GM12878 (cell line): ENCODE measurements at regions not wholly inside any gene's neighbourhood (a gene's known extent, or its start where the extent isn't known, plus 50 kb on each side); places are given as distances from the start of the nearest gene placed in this dataset.

Experiments used
- ATAC-seq: fragments of 200-7000 bp; cut with Tn5 transposase; 3 replicates; pipeline ENCODE4 v1.9.1; 2020; ENCODE audit warnings: mild to moderate bottlenecking, moderate library complexity
- BruUV-seq: library from RNA; stranded (reverse); fragments of 400-500 nt; replicated peaks from 2 replicates; lab custom pipeline; 2021; lab: Mats Ljungman, UMichigan
- CTCF ChIA-PET: fragments of 300-600 bp; sonication (Branson Sonifier 250); formaldehyde crosslinking; extraction: SDS; loops from one replicate; lab custom pipeline; 2021; ENCODE audit warnings: inconsistent platforms; lab: Yijun Ruan, JAX
- POLR2A ChIA-PET: fragments of 350-600 bp; formaldehyde crosslinking; extraction: SDS; loops from one replicate; lab custom pipeline; 2021; ENCODE audit warnings: inconsistent platforms; lab: Charles Lee
- RAD21 ChIA-PET: fragments of 300-600 bp; sonication (Branson Sonifier 250); formaldehyde crosslinking; loops from one replicate; lab custom pipeline; 2023; ENCODE audit warnings: antibody characterized with exemption; ENCODE audit not compliant: unreplicated experiment; lab: Charles Lee
- SMC1A ChIA-PET: fragments of 300-600 bp; sonication (Branson Sonifier 250); formaldehyde crosslinking; loops from one replicate; lab custom pipeline; 2023; ENCODE audit not compliant: unreplicated experiment, uncharacterized antibody; lab: Charles Lee
- DNase-seq: peaks from one replicate; pipeline ENCODE4 v3.0.0-alpha.2; 2011; ENCODE audit warnings: low read depth, low spot score
- FAIRE-seq: peaks from 3 replicates; lab custom pipeline; 2011; peaks lifted over from hg19 to GRCh38; lab: Jason Lieb, UNC
- H2AFZ ChIP-seq: 2 replicates; pipeline ENCODE4 v1.6.0; 2011; ENCODE audit warnings: low read depth, low read length, control low read depth; ENCODE audit not compliant: control insufficient read depth
- H3K27ac ChIP-seq: 2 replicates; pipeline ENCODE4 v1.5.1; 2011; ENCODE audit warnings: control low read depth; ENCODE audit not compliant: control insufficient read depth, insufficient read depth
- H3K27me3 ChIP-seq, 2 experiments: replicated peaks in 1 of 2; 2 replicates each; pipeline versions ENCODE4 v1.6.0 to v1.6.1; 2011; ENCODE audit warnings: low read length in 1 of 2; ENCODE audit not compliant: control insufficient read depth in 2 of 2, insufficient read depth in 2 of 2
- H3K36me3 ChIP-seq, 2 experiments: 2 replicates each; pipeline ENCODE4 v1.5.1; 2011; ENCODE audit warnings: low read length in 1 of 2; ENCODE audit not compliant: control insufficient read depth in 2 of 2, insufficient read depth in 2 of 2
- H3K4me1 ChIP-seq: 2 replicates; pipeline ENCODE4 v1.6.1; 2011; ENCODE audit warnings: mild to moderate bottlenecking, low read length, moderate library complexity, mixed read lengths; ENCODE audit not compliant: control insufficient read depth, insufficient read depth
- H3K4me2 ChIP-seq: 2 replicates; pipeline ENCODE4 v1.6.0; 2011; ENCODE audit warnings: control low read depth; ENCODE audit not compliant: control insufficient read depth, insufficient read depth
- H3K4me3 ChIP-seq: fragments of 200-600 bp; sonication (generic); 2 replicates; pipeline ENCODE4 v1.5.1; 2016
- H3K79me2 ChIP-seq: 2 replicates; pipeline ENCODE4 v1.6.0; 2011; ENCODE audit warnings: low read length; ENCODE audit not compliant: control insufficient read depth, insufficient read depth
- H3K9ac ChIP-seq: 2 replicates; pipeline ENCODE4 v1.8.0; 2011; ENCODE audit warnings: low read length, control low read depth, mixed read lengths; ENCODE audit not compliant: control insufficient read depth, insufficient read depth
- H3K9me3 ChIP-seq: replicated peaks from 3 replicates; pipeline ENCODE4 v1.5.1; 2011; ENCODE audit warnings: mild to moderate bottlenecking, low read length; ENCODE audit not compliant: control insufficient read depth, insufficient read depth
- H4K20me1 ChIP-seq: 2 replicates; pipeline ENCODE4 v1.6.0; 2011; ENCODE audit not compliant: control insufficient read depth, insufficient read depth
- CHD2 ChIP-seq: IDR thresholded peaks from 2 replicates; pipeline ENCODE4 v1.6.1; 2011; ENCODE audit warnings: low read depth, low read length, improper control_type of control experiment, borderline replicate concordance
- EGR1 ChIP-seq, 2 experiments: IDR thresholded peaks; 1 replicate in 1 of 2; 2 replicates in 1 of 2; pipeline ENCODE4 v1.6.1; 2011 to 2012; ENCODE audit warnings: low read depth in 2 of 2, low read length in 2 of 2, borderline replicate concordance in 1 of 2, mild to moderate bottlenecking in 1 of 2, moderate library complexity in 1 of 2
- HDAC2 ChIP-seq: fragments of 200-600 bp; sonication (generic); IDR thresholded peaks from 2 replicates; pipeline ENCODE4 v1.6.1; 2017
- HDGF ChIP-seq: fragments of 450-650 bp; IDR thresholded peaks from 2 replicates; pipeline ENCODE4 v1.6.1; 2016; ENCODE audit warnings: antibody characterized with exemption
- HSF1 ChIP-seq: fragments of 150-350 bp; IDR thresholded peaks from 2 replicates; pipeline ENCODE4 v1.6.1; 2014; ENCODE audit warnings: mild to moderate bottlenecking, low read depth, low read length
- IKZF1 ChIP-seq: fragments of 450-650 bp; conservative IDR thresholded peaks from 2 replicates; pipeline ENCODE4 v1.6.1; 2017; ENCODE audit warnings: antibody characterized with exemption, mild to moderate bottlenecking
- MTA3 ChIP-seq: IDR thresholded peaks from 2 replicates; pipeline ENCODE4 v1.6.1; 2012; ENCODE audit warnings: low read length, inconsistent platforms, borderline replicate concordance
- PML ChIP-seq: IDR thresholded peaks from 2 replicates; pipeline ENCODE4 v1.6.1; 2012; ENCODE audit warnings: low read length, inconsistent platforms
- SP1 ChIP-seq: IDR thresholded peaks from one replicate; pipeline ENCODE4 v1.6.1; 2011; ENCODE audit warnings: low read depth, low read length
- WGBS: methylation state at CpG from one replicate; pipeline ENCODE4 v1.1.6; 2016; ENCODE audit warnings: low lambda C conversion rate; ENCODE audit not compliant: insufficient replicate concordance, insufficient coverage; ENCODE audit errors: missing lambda C conversion rate; 5-methylcytosine and 5-hydroxymethylcytosine counted together
- in situ Hi-C: fragments of 300-500 bp; cut with MboI; formaldehyde crosslinking; loops from 9 replicates; pipeline ENCODE4 v1.14.3; 2018; ENCODE audit warnings: mixed read lengths
- intact Hi-C: fragments of 100-400 bp; cut with micrococcal nuclease; formaldehyde crosslinking; loops from one replicate; pipeline ENCODE4 v1.14.2; 2022; ENCODE audit not compliant: unreplicated experiment
- TF ChIP-seq, protein P1 (sequence below): fragments of 450-650 bp; IDR thresholded peaks from 2 replicates; pipeline ENCODE4 v1.6.1; 2017; ENCODE audit warnings: mild to moderate bottlenecking, moderate library complexity

DNA sequence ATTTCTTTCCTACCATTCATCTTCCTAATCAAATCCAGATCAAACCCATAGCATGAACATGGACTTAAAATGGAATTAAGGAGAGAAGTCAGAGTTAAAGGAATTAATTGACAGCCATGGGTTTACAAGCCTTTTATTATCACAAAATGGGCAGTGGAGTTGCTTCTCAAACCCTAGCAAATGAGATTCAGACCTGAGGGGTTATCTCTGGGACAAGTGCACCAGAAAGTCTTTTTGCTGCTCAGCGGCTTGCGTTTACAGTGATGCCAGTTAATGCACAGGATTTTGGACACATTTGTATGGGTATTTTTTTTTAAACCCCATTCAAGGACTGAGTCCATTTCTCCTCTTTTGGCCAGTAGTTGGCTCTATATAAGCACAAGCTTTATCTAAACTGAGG lies 503.0 kb downstream of the EFNB2 start:
- no peaks in the 10 kb centered on the region for H3K9me3 ChIP-seq
- RAD21 ChIA-PET, result no interaction called here
- CTCF ChIA-PET, result no interaction called here
- no peaks in the 10 kb centered on the region for H3K36me3 ChIP-seq
- DNase-seq (no peak), FAIRE-seq (no peak), ATAC-seq (no peak)
- no peak overlapping the region for H2AFZ ChIP-seq
- BruUV-seq, result no TSS peak
- intact Hi-C loops, result no loop called here
- H3K4me1 ChIP-seq, result no peaks in the 10 kb centered on the region
- TF ChIP-seq CHD2 (no peak), HDAC2 (no peak), IKZF1 (no peak), HDGF (no peak), MTA3 (no peak), HSF1 (no peak), SP1 (no peak), PML (no peak), EGR1 (IDR thresholded peaks at IDR 0.05; ENCODE audit: borderline replicate concordance in 1 of 2, low read depth in 2 of 2, low read length in 2 of 2) (no peak)
- TF ChIP-seq, protein P1, sequence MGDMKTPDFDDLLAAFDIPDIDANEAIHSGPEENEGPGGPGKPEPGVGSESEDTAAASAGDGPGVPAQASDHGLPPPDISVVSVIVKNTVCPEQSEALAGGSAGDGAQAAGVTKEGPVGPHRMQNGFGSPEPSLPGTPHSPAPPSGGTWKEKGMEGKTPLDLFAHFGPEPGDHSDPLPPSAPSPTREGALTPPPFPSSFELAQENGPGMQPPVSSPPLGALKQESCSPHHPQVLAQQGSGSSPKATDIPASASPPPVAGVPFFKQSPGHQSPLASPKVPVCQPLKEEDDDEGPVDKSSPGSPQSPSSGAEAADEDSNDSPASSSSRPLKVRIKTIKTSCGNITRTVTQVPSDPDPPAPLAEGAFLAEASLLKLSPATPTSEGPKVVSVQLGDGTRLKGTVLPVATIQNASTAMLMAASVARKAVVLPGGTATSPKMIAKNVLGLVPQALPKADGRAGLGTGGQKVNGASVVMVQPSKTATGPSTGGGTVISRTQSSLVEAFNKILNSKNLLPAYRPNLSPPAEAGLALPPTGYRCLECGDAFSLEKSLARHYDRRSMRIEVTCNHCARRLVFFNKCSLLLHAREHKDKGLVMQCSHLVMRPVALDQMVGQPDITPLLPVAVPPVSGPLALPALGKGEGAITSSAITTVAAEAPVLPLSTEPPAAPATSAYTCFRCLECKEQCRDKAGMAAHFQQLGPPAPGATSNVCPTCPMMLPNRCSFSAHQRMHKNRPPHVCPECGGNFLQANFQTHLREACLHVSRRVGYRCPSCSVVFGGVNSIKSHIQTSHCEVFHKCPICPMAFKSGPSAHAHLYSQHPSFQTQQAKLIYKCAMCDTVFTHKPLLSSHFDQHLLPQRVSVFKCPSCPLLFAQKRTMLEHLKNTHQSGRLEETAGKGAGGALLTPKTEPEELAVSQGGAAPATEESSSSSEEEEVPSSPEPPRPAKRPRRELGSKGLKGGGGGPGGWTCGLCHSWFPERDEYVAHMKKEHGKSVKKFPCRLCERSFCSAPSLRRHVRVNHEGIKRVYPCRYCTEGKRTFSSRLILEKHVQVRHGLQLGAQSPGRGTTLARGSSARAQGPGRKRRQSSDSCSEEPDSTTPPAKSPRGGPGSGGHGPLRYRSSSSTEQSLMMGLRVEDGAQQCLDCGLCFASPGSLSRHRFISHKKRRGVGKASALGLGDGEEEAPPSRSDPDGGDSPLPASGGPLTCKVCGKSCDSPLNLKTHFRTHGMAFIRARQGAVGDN, result no peak
- in situ Hi-C loops, result no loop called here
- H4K20me1 ChIP-seq, result no peaks in the 10 kb centered on the region
- H3K27me3 ChIP-seq, result no peaks in the 10 kb centered on the region
- POLR2A ChIA-PET, result no interaction called here
- H3K79me2 ChIP-seq, result no peaks in the 10 kb centered on the region
- H3K9ac ChIP-seq, result no peak overlapping the region
- 64% methylated on average over 2 of the region's 2 CpGs for WGBS
- no peak overlapping the region for H3K4me2 ChIP-seq
- H3K4me3 ChIP-seq, result no peak overlapping the region
- SMC1A ChIA-PET, result interaction anchor here (0.6 kb wide), 1 partner anchor 233 kb away, joined by 3 read pairs; no protein-coding TSS in a partner anchor
- no peak overlapping the region for H3K27ac ChIP-seq
